Tibial artery (tissue), 4 donors: ENCODE measurements at regions not wholly inside any gene's neighbourhood (a gene's known extent, or its start where the extent isn't known, plus 50 kb on each side); places are given as distances from the start of the nearest gene placed in this dataset.

ENCODE experiments used
- DNase-seq, 2 donors: peaks; one replicate each; pipeline ENCODE4 v3.0.0-alpha.2; 2019
- H3K27ac ChIP-seq, 2 donors: fragments of 200-600 bp; sonication (generic) in 1 of 2; 1 replicate in 1 of 2; 2 replicates in 1 of 2; pipeline ENCODE4 v1.5.1; 2018 to 2019; ENCODE audit warnings: mild to moderate bottlenecking in 1 of 2
- H3K27me3 ChIP-seq, 2 donors: fragments of 200-600 bp; sonication (generic) in 1 of 2; one replicate each; pipeline versions ENCODE4 v1.5.1 to v1.6.0; 2016 to 2019
- H3K36me3 ChIP-seq, 3 donors: fragments of 200-600 bp; sonication (generic) in 2 of 3; one replicate each; pipeline ENCODE4 v1.5.1; 2016 to 2019; ENCODE audit warnings: mild to moderate bottlenecking in 2 of 3
- H3K4me1 ChIP-seq, 4 donors: fragments of 200-600 bp; sonication (generic) in 2 of 4; 1 replicate in 3 of 4; 2 replicates in 1 of 4; pipeline ENCODE4 v1.5.1; 2016 to 2019
- H3K4me3 ChIP-seq, 2 donors: fragments of 200-600 bp; sonication (generic) in 1 of 2; 1 replicate in 1 of 2; 2 replicates in 1 of 2; pipeline ENCODE4 v1.5.1; 2018 to 2019; ENCODE audit warnings: mild to moderate bottlenecking in 2 of 2
- H3K9me3 ChIP-seq, 3 donors: fragments of 200-600 bp; sonication (generic) in 1 of 3; one replicate each; pipeline ENCODE4 v1.5.1; 2016 to 2019
- CTCF ChIP-seq, 2 experiments: fragments of 200-600 bp in 1 of 2; fragments of 450-650 bp in 1 of 2; IDR thresholded peaks; one replicate each; pipeline ENCODE4 v1.5.1; 2017 to 2019; ENCODE audit warnings: antibody characterized with exemption in 2 of 2, mild to moderate bottlenecking in 1 of 2, moderate library complexity in 1 of 2
- intact Hi-C: fragments of 100-400 bp; cut with DNase I; formaldehyde crosslinking; loops from one replicate; pipeline ENCODE4 v1.15.0; 2023; ENCODE audit warnings: low total_unique reads

GRCh38 chr4:159564615-159565014 is 461.7 kb downstream of the RAPGEF2 start:
- H3K36me3 ChIP-seq, result no peaks in the 10 kb centered on the region
- H3K4me1 ChIP-seq, result no peaks in the 10 kb centered on the region
- H3K4me3 ChIP-seq, result no peak overlapping the region
- intact Hi-C loops, result no loop called here
- H3K27me3 ChIP-seq, result no peaks in the 10 kb centered on the region
- H3K9me3 ChIP-seq, result peaks cover 0 to 6% (median 2%) of the 10 kb centered on the region in 3 donors
- DNase-seq, result no peak
- no peak for TF ChIP-seq CTCF (IDR thresholded peaks at IDR 0.05)
- H3K27ac ChIP-seq, result no peak overlapping the region

GRCh38 chr4:159566786-159567185 is 463.9 kb downstream of the RAPGEF2 start:
- TF ChIP-seq CTCF (IDR thresholded peaks at IDR 0.05), result no peak
- H3K27ac ChIP-seq, result no peak overlapping the region
- H3K4me3 ChIP-seq, result no peak overlapping the region
- peaks cover 2 to 22% (median 11%) of the 10 kb centered on the region in 3 donors for H3K9me3 ChIP-seq
- no peaks in the 10 kb centered on the region for H3K27me3 ChIP-seq
- no peak for DNase-seq
- intact Hi-C loops, result no loop called here
- H3K36me3 ChIP-seq, result no peaks in the 10 kb centered on the region
- H3K4me1 ChIP-seq, result no peaks in the 10 kb centered on the region

GRCh38 chr4:159577241-159577640 is 474.4 kb downstream of the RAPGEF2 start:
- no peaks in the 10 kb centered on the region for H3K4me1 ChIP-seq
- H3K36me3 ChIP-seq, result no peaks in the 10 kb centered on the region
- H3K27me3 ChIP-seq, result no peaks in the 10 kb centered on the region
- DNase-seq, result no peak
- no peak overlapping the region for H3K27ac ChIP-seq
- H3K4me3 ChIP-seq, result no peak overlapping the region
- no peak for TF ChIP-seq CTCF (IDR thresholded peaks at IDR 0.05)
- H3K9me3 ChIP-seq, result no peaks in the 10 kb centered on the region
- intact Hi-C loops, result no loop called here

GRCh38 chr4:159582685-159583084 is 479.8 kb downstream of the RAPGEF2 start:
- TF ChIP-seq CTCF (IDR thresholded peaks at IDR 0.05), result no peak
- H3K36me3 ChIP-seq, result no peaks in the 10 kb centered on the region
- DNase-seq, result no peak
- H3K27me3 ChIP-seq, result no peaks in the 10 kb centered on the region
- H3K27ac ChIP-seq, result no peak overlapping the region
- peaks cover 0 to 9% (median 0%) of the 10 kb centered on the region in 3 donors for H3K9me3 ChIP-seq
- no peak overlapping the region for H3K4me3 ChIP-seq
- intact Hi-C loops, result no loop called here
- H3K4me1 ChIP-seq, result no peaks in the 10 kb centered on the region

GRCh38 chr4:159592898-159593556 is 490.1 kb downstream of the RAPGEF2 start:
- no peak for TF ChIP-seq CTCF (IDR thresholded peaks at IDR 0.05)
- Histone ChIP-seq H3K9me3 (peaks cover 0 to 2% (median 0%) of the 10 kb centered on the region in 3 donors), H3K4me3 (no peak overlapping the region), H3K36me3 (no peaks in the 10 kb centered on the region), H3K27ac (no peak overlapping the region), H3K4me1 (no peaks in the 10 kb centered on the region), H3K27me3 (no peaks in the 10 kb centered on the region)
- intact Hi-C loops, result no loop called here
- DNase-seq, result no peak

GRCh38 chr4:159593681-159594080 is 490.8 kb downstream of the RAPGEF2 start:
- Histone ChIP-seq H3K27ac (no peak overlapping the region), H3K4me3 (no peak overlapping the region), H3K4me1 (no peaks in the 10 kb centered on the region), H3K9me3 (no peaks in the 10 kb centered on the region), H3K27me3 (no peaks in the 10 kb centered on the region), H3K36me3 (no peaks in the 10 kb centered on the region)
- TF ChIP-seq CTCF (IDR thresholded peaks at IDR 0.05), result no peak
- intact Hi-C loops, result no loop called here
- DNase-seq, result no peak
